ENCODE measurements at regions not wholly inside any gene's neighbourhood (a gene's known extent, or its start where the extent isn't known, plus 50 kb on each side); places are given as distances from the start of the nearest gene placed in this dataset.

DNA sequence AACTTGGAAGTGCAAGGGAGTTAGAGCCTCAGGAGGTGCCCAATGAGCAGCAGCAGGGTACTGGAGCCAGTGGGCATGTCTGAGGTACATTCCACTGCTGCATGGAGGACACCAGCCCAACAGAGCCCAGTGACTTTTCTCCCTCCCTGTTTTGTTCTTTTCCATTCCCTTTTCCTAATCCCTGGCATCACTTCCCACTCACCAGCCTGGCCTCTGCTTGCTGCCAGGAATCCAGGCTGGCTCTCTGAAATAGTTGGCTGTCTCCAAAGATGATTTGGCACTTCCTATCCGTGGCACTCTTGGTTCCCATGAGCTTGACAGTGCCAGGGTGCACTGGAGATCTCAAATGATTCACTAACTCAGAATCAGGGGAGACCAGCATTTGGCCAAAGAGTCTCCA is 97.7 kb upstream of the ZPBP start:
- no peak for DNase-seq
- H3K9me3 Mint-ChIP-seq = peaks cover 13% of the 10 kb centered on the region
- no peaks in the 10 kb centered on the region for H3K4me1 Mint-ChIP-seq (ENCODE audit: low read depth)
- H3K4me3 Mint-ChIP-seq = no peak overlapping the region
- H3K36me3 Mint-ChIP-seq (ENCODE audit: low read depth) = no peaks in the 10 kb centered on the region
- TF ChIP-seq CTCF (IDR thresholded peaks at IDR 0.05) = no peak
- H3K27ac Mint-ChIP-seq = no peak overlapping the region
- H3K27me3 Mint-ChIP-seq (ENCODE audit: insufficient read depth) = no peaks in the 10 kb centered on the region; the same call in 1 of the 2 replicates

GRCh38 chr7:50189371-50189770 is 96.3 kb upstream of the ZPBP start:
- Mint-ChIP-seq H3K27me3 (ENCODE audit: insufficient read depth) (no peaks in the 10 kb centered on the region; the same call in 1 of the 2 replicates), H3K9me3 (peaks cover 13% of the 10 kb centered on the region), H3K4me3 (no peak overlapping the region), H3K27ac (no peak overlapping the region), H3K36me3 (ENCODE audit: low read depth) (no peaks in the 10 kb centered on the region), H3K4me1 (ENCODE audit: low read depth) (no peaks in the 10 kb centered on the region)
- no peak for TF ChIP-seq CTCF (IDR thresholded peaks at IDR 0.05)
- no peak for DNase-seq

DNA sequence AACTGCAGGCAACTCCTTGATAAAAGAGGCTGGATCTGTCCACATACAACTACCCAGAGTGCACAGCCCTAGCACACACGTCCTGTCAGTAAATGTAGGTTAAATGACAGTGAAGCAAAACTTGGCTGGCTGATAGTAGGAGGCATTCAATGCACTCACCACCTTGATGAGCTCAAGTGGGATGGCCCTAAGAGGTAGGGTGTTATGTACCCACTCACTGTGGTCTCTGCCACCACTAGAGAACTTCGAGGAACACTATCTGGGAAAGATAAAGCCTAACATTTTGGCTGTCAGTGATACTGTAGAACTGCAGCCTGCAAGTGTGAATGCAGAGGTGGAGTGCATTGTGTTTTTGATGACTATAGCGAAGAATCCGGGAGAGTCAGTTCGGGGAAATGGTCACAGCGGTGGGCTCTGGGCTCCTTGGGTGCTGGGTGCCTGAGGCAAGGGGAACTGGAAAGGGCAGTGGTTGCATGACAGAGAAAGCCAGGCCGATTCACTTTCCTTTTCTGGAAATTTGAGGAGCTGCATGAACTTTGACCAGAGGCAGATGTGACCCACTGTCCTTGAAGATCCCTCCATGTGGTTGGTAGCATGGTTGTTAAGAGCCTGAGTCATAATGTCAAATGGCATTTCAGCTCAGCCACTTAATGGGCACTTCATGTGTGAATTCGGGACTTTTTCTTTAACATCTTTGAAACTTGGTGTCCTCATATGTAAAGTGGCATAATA is 93.1 kb upstream of the ZPBP start:
- H3K27me3 Mint-ChIP-seq (ENCODE audit: insufficient read depth) = no peaks in the 10 kb centered on the region; the same call in 1 of the 2 replicates
- no peaks in the 10 kb centered on the region for H3K4me1 Mint-ChIP-seq (ENCODE audit: low read depth)
- no peak overlapping the region for H3K4me3 Mint-ChIP-seq
- DNase-seq = no peak
- peaks cover 11% of the 10 kb centered on the region for H3K9me3 Mint-ChIP-seq
- no peaks in the 10 kb centered on the region for H3K36me3 Mint-ChIP-seq (ENCODE audit: low read depth)
- no peak for TF ChIP-seq CTCF (IDR thresholded peaks at IDR 0.05)
- H3K27ac Mint-ChIP-seq = no peak overlapping the region

GRCh38 chr7:50185208-50185607 is 92.2 kb upstream of the ZPBP start:
- no peak for DNase-seq
- no peaks in the 10 kb centered on the region for H3K36me3 Mint-ChIP-seq (ENCODE audit: low read depth)
- no peak for TF ChIP-seq CTCF (IDR thresholded peaks at IDR 0.05)
- H3K27me3 Mint-ChIP-seq (ENCODE audit: insufficient read depth) = no peaks in the 10 kb centered on the region; the same call in 1 of the 2 replicates
- H3K4me3 Mint-ChIP-seq = no peak overlapping the region
- H3K27ac Mint-ChIP-seq = no peak overlapping the region
- no peaks in the 10 kb centered on the region for H3K4me1 Mint-ChIP-seq (ENCODE audit: low read depth)
- peaks cover 11% of the 10 kb centered on the region; the same call in 1 of the 2 replicates for H3K9me3 Mint-ChIP-seq

DNA sequence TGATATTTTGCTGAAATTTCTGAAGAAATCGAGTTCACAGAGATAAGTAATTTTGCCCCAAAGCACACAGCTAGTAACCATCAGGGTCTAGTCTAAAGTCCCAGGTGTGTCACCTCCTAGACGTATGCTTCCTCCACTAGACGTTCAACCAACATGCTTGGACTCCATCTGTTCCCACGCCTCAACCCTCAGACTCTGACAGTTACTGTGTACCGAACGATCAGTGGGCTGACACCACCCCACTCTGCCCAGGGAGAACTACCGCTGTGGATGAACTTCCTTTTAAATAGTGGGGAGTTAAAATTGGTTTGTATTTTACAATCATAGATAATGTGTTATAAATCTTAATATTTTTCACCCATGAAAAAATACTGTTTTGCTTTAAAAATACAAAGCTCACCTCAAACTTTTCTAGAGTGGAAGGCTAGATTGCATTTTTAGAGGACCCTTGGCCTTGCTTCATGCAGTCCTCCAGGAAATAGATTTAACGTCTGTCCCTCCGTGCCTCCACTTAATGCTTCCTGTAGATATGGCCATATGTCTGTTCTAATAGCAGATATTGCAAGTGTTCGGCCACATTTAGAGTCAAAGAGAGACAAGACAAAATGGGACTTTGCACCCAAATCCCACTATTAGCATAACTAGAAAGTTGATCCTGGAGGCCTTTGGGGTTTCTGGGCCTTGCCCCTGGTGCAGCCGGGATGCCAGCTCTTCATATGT is 91.4 kb upstream of the ZPBP start:
- H3K9me3 Mint-ChIP-seq = peaks cover 4% of the 10 kb centered on the region; the same call in 1 of the 2 replicates
- DNase-seq = no peak
- H3K4me1 Mint-ChIP-seq (ENCODE audit: low read depth) = no peaks in the 10 kb centered on the region
- H3K4me3 Mint-ChIP-seq = no peak overlapping the region
- H3K27ac Mint-ChIP-seq = no peak overlapping the region
- no peaks in the 10 kb centered on the region; the same call in 1 of the 2 replicates for H3K27me3 Mint-ChIP-seq (ENCODE audit: insufficient read depth)
- H3K36me3 Mint-ChIP-seq (ENCODE audit: low read depth) = no peaks in the 10 kb centered on the region
- no peak for TF ChIP-seq CTCF (IDR thresholded peaks at IDR 0.05)

Measured in HFFc6 (cell line).